Neural progenitor cell (in vitro differentiated cells): ENCODE measurements at regions not wholly inside any gene's neighbourhood (a gene's known extent, or its start where the extent isn't known, plus 50 kb on each side); places are given as distances from the start of the nearest gene placed in this dataset.
A peak's percentile ranks its signal among the peaks of the same experiment; 100 is the strongest.

Source experiments
- DNase-seq: peaks from one replicate; pipeline ENCODE4 v3.0.0-alpha.2; 2016; ENCODE audit warnings: low spot score
- H2AFZ ChIP-seq: fragments of 200-600 bp; sonication (generic); replicated peaks from 2 replicates; pipeline ENCODE4 v1.6.1; 2016; ENCODE audit warnings: antibody characterized with exemption
- H3F3A ChIP-seq: fragments of 200-600 bp; sonication (generic); 2 replicates; pipeline ENCODE4 v1.6.1; 2016; ENCODE audit warnings: antibody characterized with exemption, low read depth
- H3K27ac ChIP-seq: fragments of 200-600 bp; sonication (generic); 2 replicates; pipeline ENCODE4 v1.5.1; 2016; ENCODE audit warnings: mild to moderate bottlenecking
- H3K27me3 ChIP-seq: fragments of 200-600 bp; sonication (generic); 2 replicates; pipeline ENCODE4 v1.6.1; 2016; ENCODE audit warnings: mild to moderate bottlenecking, moderate library complexity
- H3K36me3 ChIP-seq: fragments of 200-600 bp; sonication (generic); 2 replicates; pipeline ENCODE4 v1.5.1; 2016
- H3K4me1 ChIP-seq: fragments of 200-600 bp; sonication (generic); 2 replicates; pipeline ENCODE4 v1.6.1; 2016; ENCODE audit warnings: mixed run types
- H3K4me2 ChIP-seq: fragments of 200-600 bp; sonication (generic); 2 replicates; pipeline ENCODE4 v1.6.1; 2016
- H3K4me3 ChIP-seq: fragments of 200-600 bp; sonication (generic); 2 replicates; pipeline ENCODE4 v1.5.1; 2016
- H3K79me2 ChIP-seq: fragments of 200-600 bp; sonication (generic); 2 replicates; pipeline ENCODE4 v1.6.1; 2016; ENCODE audit warnings: low read depth
- H3K9ac ChIP-seq: fragments of 200-600 bp; sonication (generic); 2 replicates; pipeline ENCODE4 v1.6.1; 2016
- H3K9me3 ChIP-seq: fragments of 200-600 bp; sonication (generic); 2 replicates; pipeline ENCODE4 v1.5.1; 2016; ENCODE audit warnings: low read depth
- H4K20me1 ChIP-seq: fragments of 200-600 bp; sonication (generic); 2 replicates; pipeline ENCODE4 v1.6.1; 2016; ENCODE audit warnings: low read depth
- H3K27ac Mint-ChIP-seq: 3 replicates; pipeline ENCODE4 v1.8.0; 2021; ENCODE audit warnings: mixed read lengths
- H3K27me3 Mint-ChIP-seq: 2 replicates; pipeline ENCODE4 v1.8.0; 2022; ENCODE audit warnings: low read depth, mild to moderate bottlenecking, inconsistent platforms, moderate library complexity, mixed read lengths; ENCODE audit not compliant: insufficient read depth
- H3K36me3 Mint-ChIP-seq: 3 replicates; pipeline ENCODE4 v1.8.0; 2021; ENCODE audit warnings: mixed read lengths
- H3K4me1 Mint-ChIP-seq: 3 replicates; pipeline ENCODE4 v1.8.0; 2021; ENCODE audit warnings: mixed read lengths
- H3K4me3 Mint-ChIP-seq: 3 replicates; pipeline ENCODE4 v1.8.0; 2021; ENCODE audit warnings: mild to moderate bottlenecking, moderate library complexity, mixed read lengths
- H3K9me3 Mint-ChIP-seq: 3 replicates; pipeline ENCODE4 v1.8.0; 2020; ENCODE audit warnings: mixed read lengths
- CTCF ChIP-seq: fragments of 200-600 bp; sonication (generic); IDR thresholded peaks from 2 replicates; pipeline ENCODE4 v1.5.1; 2017; ENCODE audit warnings: antibody characterized with exemption, mild to moderate bottlenecking
- EZH2 ChIP-seq: fragments of 200-600 bp; sonication (generic); IDR thresholded peaks from 2 replicates; pipeline ENCODE4 v1.6.1; 2017; ENCODE audit warnings: antibody characterized with exemption, mild to moderate bottlenecking, moderate library complexity
- EZH2phosphoT487 ChIP-seq: fragments of 200-600 bp; sonication (generic); IDR thresholded peaks from 2 replicates; pipeline ENCODE4 v1.6.1; 2017; ENCODE audit warnings: antibody characterized with exemption

- Histone ChIP-seq H3K4me1 (peaks cover 14% of the 10 kb centered on the region), H3K27ac (no peak overlapping the region), H3K9me3 (peaks cover 3% of the 10 kb centered on the region), H3K27me3 (no peaks in the 10 kb centered on the region), H2AFZ (peak overlapping the region; percentile 35), H3K79me2 (no peaks in the 10 kb centered on the region), H3K4me2 (no peak overlapping the region), H3F3A (peaks cover 9% of the 10 kb centered on the region), H3K36me3 (peaks cover 3% of the 10 kb centered on the region), H3K9ac (no peak overlapping the region), H3K4me3 (no peak overlapping the region), H4K20me1 (no peaks in the 10 kb centered on the region)
- peaks cover 18% of the 10 kb centered on the region for H3K9me3 Mint-ChIP-seq
- H3K27me3 Mint-ChIP-seq, result peaks cover 2% of the 10 kb centered on the region
- DNase-seq, result no peak
- no peak overlapping the region for H3K27ac Mint-ChIP-seq
- TF ChIP-seq CTCF (peak; percentile 25), EZH2phosphoT487 (no peak)
- H3K4me1 Mint-ChIP-seq, result peaks cover 14% of the 10 kb centered on the region
- H3K4me3 Mint-ChIP-seq, result no peak overlapping the region
- H3K36me3 Mint-ChIP-seq, result no peaks in the 10 kb centered on the region
Measured at GRCh38 chr21:17903029-17903806, 84.1 kb upstream of the C21orf91 start.

GRCh38 chr21:17901458-17902079, 82.4 kb upstream of the C21orf91 start:
- H2AFZ ChIP-seq, result peak overlapping the region; percentile 94
- Mint-ChIP-seq H3K4me1 (peaks cover 14% of the 10 kb centered on the region), H3K4me3 (no peak overlapping the region), H3K36me3 (no peaks in the 10 kb centered on the region), H3K27me3 (peaks cover 2% of the 10 kb centered on the region), H3K9me3 (peaks cover 25% of the 10 kb centered on the region), H3K27ac (no peak overlapping the region)
- peaks cover 14% of the 10 kb centered on the region for H3K4me1 ChIP-seq
- H3F3A ChIP-seq, result peaks cover 9% of the 10 kb centered on the region
- TF ChIP-seq CTCF (no peak), EZH2phosphoT487 (no peak), EZH2 (no peak)
- no peak overlapping the region for H3K9ac ChIP-seq
- no peaks in the 10 kb centered on the region for H3K27me3 ChIP-seq
- DNase-seq, result no peak
- no peaks in the 10 kb centered on the region for H3K79me2 ChIP-seq
- peaks cover 3% of the 10 kb centered on the region for H3K9me3 ChIP-seq
- H3K4me2 ChIP-seq, result no peak overlapping the region
- no peaks in the 10 kb centered on the region for H4K20me1 ChIP-seq
- H3K4me3 ChIP-seq, result no peak overlapping the region
- no peak overlapping the region for H3K27ac ChIP-seq
- H3K36me3 ChIP-seq, result peaks cover 3% of the 10 kb centered on the region

- no peak for TF ChIP-seq EZH2
- H3K4me3 ChIP-seq, result no peak overlapping the region
- peaks cover 2% of the 10 kb centered on the region for H3K27me3 Mint-ChIP-seq
- peaks cover 14% of the 10 kb centered on the region for H3K4me1 ChIP-seq
- H3F3A ChIP-seq, result peaks cover 9% of the 10 kb centered on the region
- H3K27ac Mint-ChIP-seq, result no peak overlapping the region
- H3K36me3 ChIP-seq, result peaks cover 3% of the 10 kb centered on the region
- H3K4me1 Mint-ChIP-seq, result peaks cover 14% of the 10 kb centered on the region
- no peak overlapping the region for H3K4me3 Mint-ChIP-seq
- no peak overlapping the region for H3K27ac ChIP-seq
- no peak for DNase-seq
- no peaks in the 10 kb centered on the region for H4K20me1 ChIP-seq
- H3K27me3 ChIP-seq, result no peaks in the 10 kb centered on the region
- no peak overlapping the region for H3K4me2 ChIP-seq
- H3K79me2 ChIP-seq, result no peaks in the 10 kb centered on the region
- H2AFZ ChIP-seq, result peak overlapping the region; percentile 94
- peaks cover 31% of the 10 kb centered on the region for H3K9me3 Mint-ChIP-seq
- H3K9me3 ChIP-seq, result peaks cover 3% of the 10 kb centered on the region
- no peak overlapping the region for H3K9ac ChIP-seq
- no peaks in the 10 kb centered on the region for H3K36me3 Mint-ChIP-seq
Measured at GRCh38 chr21:17900990-17901385, 81.8 kb upstream of the C21orf91 start.
